AG04449 (cell line): ENCODE measurements at regions not wholly inside any gene's neighbourhood (a gene's known extent, or its start where the extent isn't known, plus 50 kb on each side); places are given as distances from the start of the nearest gene placed in this dataset.

Source experiments
- CTCF ChIA-PET: fragments of 350-600 bp; formaldehyde crosslinking; extraction: SDS; loops from one replicate; lab custom pipeline; 2021; ENCODE audit warnings: antibody characterized with exemption; lab: Yijun Ruan, JAX
- POLR2A ChIA-PET: fragments of 400-600, 350-600 bp; formaldehyde crosslinking; extraction: SDS; loops from one replicate; lab custom pipeline; 2020; ENCODE audit warnings: antibody characterized with exemption, inconsistent platforms; lab: Yijun Ruan, JAX
- DNase-seq: peaks from one replicate; pipeline ENCODE4 v3.0.0-alpha.2; 2010; ENCODE audit warnings: low read depth, low spot score
- H3K4me3 ChIP-seq: 2 replicates; pipeline ENCODE4 v1.5.1; 2011; ENCODE audit warnings: low read depth, mild to moderate bottlenecking, control low read depth, low read length
- TF ChIP-seq, protein P1 (sequence below): IDR thresholded peaks from one replicate; pipeline ENCODE4 v1.5.1; 2011; ENCODE audit warnings: mild to moderate bottlenecking, moderate library complexity, low read length, control low read depth, inconsistent platforms; ENCODE audit not compliant: insufficient read depth; ENCODE audit errors: missing control alignments

DNA sequence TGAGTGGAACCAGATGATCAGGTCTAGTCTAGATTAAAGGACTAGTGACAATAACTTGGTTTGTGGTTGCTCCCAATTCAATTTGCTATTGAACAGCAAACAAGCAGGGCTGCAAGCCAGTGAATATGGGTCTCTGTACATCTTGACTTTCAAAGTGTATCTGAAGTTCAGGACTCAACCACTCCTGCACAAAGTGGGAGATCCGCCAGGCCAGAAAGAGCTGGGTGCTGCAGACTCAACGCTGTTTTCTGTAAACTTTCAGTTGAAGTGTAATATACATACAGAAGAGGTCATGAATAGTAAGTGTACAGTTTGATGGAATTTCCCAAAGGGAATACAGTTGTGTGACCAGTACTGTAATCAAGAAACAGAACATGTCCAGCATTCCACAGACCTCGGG, 416.6 kb downstream of the RPS24 start:
- ChIA-PET POLR2A (interaction anchor here (0.7 to 0.8 kb wide), 2 partner anchors 8 to 373 kb away, joined by 3 read pairs; no protein-coding TSS in a partner anchor), CTCF (interaction anchor here (1.2 kb wide), 1 partner anchor 8 kb away, joined by 3 read pairs; no protein-coding TSS in a partner anchor)
- H3K4me3 ChIP-seq = no peak overlapping the region
- no peak for DNase-seq
- TF ChIP-seq, protein P1, sequence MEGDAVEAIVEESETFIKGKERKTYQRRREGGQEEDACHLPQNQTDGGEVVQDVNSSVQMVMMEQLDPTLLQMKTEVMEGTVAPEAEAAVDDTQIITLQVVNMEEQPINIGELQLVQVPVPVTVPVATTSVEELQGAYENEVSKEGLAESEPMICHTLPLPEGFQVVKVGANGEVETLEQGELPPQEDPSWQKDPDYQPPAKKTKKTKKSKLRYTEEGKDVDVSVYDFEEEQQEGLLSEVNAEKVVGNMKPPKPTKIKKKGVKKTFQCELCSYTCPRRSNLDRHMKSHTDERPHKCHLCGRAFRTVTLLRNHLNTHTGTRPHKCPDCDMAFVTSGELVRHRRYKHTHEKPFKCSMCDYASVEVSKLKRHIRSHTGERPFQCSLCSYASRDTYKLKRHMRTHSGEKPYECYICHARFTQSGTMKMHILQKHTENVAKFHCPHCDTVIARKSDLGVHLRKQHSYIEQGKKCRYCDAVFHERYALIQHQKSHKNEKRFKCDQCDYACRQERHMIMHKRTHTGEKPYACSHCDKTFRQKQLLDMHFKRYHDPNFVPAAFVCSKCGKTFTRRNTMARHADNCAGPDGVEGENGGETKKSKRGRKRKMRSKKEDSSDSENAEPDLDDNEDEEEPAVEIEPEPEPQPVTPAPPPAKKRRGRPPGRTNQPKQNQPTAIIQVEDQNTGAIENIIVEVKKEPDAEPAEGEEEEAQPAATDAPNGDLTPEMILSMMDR = no peak

DNA sequence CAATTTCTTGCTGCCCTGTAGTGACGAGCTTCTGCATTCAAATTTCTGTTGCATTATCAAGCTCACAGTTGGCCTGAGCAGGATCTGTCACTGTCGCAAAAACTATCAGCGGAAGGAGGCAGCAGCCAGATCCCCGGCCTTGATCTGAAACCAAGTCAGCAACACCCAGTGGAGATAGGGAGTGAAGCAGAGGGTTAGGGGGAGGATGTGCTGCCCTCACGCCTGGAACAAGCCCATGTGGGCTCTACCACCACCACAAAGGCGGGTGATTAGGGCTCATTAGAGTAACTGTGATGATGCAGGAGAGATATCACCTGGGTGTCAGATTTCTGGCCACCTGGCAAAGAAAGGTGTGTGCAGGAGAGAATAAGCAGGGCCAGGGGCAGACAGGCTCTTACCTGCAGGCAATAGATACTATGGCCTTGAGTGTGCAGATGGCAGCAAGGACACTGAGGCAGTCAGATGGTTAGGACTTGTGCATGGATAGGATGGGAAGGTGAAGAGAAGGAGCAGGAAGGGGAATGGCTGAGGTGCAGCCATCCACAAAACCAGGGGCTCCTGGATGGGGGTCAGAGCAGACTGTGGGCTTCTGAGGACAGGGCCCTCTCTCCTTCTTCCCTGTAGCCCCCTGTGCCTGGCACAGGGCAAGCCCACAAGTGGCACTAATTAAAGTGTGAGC, 417.3 kb downstream of the RPS24 start:
- CTCF ChIA-PET = no interaction called here
- no peak for DNase-seq
- TF ChIP-seq, protein P1 = no peak
- H3K4me3 ChIP-seq = no peak overlapping the region
- POLR2A ChIA-PET = no interaction called here

DNA sequence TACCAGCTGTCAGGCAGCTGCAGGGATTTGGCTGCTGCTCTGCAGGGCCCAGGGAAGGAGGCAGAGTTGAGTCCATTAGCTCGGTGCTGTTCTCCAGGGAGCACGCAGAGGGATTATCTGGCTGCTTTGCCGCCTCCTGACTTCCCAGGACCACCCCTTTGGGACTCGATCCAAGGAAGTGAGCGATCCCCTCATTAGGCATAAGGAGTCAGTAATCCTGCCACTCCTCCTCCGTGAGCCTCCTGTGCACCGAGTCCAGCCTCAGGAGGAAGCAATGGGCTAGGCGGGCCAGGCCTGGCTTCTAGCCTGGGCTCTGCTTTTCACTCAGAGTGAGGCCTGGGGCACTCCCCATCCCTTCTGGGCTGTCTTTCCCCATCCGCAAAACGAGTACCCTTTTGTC, 417.9 kb downstream of the RPS24 start:
- CTCF ChIA-PET = no interaction called here
- POLR2A ChIA-PET = no interaction called here
- TF ChIP-seq, protein P1 = no peak
- no peak overlapping the region for H3K4me3 ChIP-seq
- no peak for DNase-seq

DNA sequence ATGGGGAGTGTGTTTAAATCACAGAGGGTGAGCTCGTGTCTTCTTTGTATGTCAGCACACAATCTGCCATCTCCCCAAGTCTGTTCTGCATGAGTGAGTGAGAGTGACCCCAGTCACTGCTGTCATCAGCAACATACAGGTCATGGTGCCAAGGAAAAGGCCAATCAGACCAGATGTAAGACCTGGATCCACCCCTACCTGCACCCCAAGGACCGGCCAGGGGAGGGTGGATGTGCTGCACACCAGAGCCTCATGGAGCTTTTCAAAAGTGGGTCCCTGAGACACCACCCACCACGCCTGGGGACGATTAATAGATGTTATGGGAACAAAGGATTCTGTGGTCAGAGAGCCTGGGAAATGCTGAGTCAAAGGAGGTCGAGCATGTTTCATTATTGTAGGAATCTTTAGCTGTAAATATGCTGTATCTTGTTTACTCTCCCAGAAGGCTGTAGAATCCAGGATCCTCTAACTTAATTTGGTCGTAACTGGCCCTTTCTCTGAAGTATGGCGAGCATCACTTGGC, 420.5 kb downstream of the RPS24 start:
- TF ChIP-seq, protein P1 = no peak
- no peak overlapping the region for H3K4me3 ChIP-seq
- CTCF ChIA-PET = no interaction called here
- POLR2A ChIA-PET = no interaction called here
- no peak for DNase-seq

DNA sequence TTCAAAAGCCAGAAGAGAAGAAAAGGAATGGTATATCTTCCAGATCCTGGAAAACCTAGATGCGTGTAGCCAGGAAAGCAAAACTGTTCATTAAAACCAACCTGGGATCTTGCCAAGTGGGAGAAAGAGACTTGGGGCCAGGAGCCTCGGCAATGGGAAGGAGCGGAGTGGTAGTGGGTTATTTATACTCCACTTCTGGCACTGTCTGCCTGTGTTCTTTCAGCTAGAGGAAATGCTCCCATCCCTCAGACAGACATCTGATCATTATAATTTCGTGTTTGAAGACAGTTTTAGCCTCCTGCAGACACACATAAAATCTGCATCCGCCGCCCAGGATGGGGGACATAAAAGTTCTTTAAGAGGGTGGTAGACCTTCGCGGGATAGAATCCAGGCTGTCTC, 421.6 kb downstream of the RPS24 start:
- TF ChIP-seq, protein P1 = no peak
- no peak for DNase-seq
- ChIA-PET CTCF (no interaction called here), POLR2A (no interaction called here)
- no peak overlapping the region for H3K4me3 ChIP-seq

DNA sequence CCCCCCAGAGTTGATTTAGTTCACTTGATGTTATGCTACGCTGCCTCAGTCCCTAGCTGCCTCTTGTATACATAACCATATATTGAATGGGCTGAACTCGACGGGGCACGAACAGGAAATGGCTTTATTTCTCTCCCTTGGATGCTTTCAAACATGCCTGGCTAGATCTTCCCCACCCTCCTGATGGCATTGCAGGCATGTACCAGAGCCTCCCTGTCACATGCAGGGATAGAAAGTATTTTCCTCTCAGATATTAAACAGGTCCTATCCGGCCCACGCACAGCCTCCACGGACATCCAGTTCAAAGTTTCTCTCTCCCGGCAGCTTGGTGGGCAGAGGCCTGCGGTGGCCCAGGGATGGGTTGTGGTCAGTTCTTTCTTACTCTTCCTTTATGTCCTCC, 422.1 kb downstream of the RPS24 start:
- DNase-seq = no peak
- TF ChIP-seq, protein P1 = no peak
- ChIA-PET POLR2A (no interaction called here), CTCF (no interaction called here)
- no peak overlapping the region for H3K4me3 ChIP-seq
